H1 (cell line): ENCODE measurements at regions not wholly inside any gene's neighbourhood (a gene's known extent, or its start where the extent isn't known, plus 50 kb on each side); places are given as distances from the start of the nearest gene placed in this dataset.

Experiments used
- CEBPB ChIP-seq: IDR thresholded peaks from 2 replicates; pipeline ENCODE4 v1.6.1; 2012; ENCODE audit warnings: low read depth, low read length
- EP300 ChIP-seq, 2 experiments: IDR thresholded peaks; 1 replicate in 1 of 2; 2 replicates in 1 of 2; pipeline ENCODE4 v1.6.1; 2011 to 2012; ENCODE audit warnings: low read depth in 2 of 2, low read length in 2 of 2, mild to moderate bottlenecking in 2 of 2, borderline replicate concordance in 1 of 2, inconsistent platforms in 1 of 2, moderate library complexity in 1 of 2
- HDAC2 ChIP-seq, 2 experiments: fragments of 300-600 bp in 1 of 2; sonication (generic) in 1 of 2; IDR thresholded peaks; 2 replicates each; pipeline ENCODE4 v1.6.1; 2011 to 2012; ENCODE audit warnings: low read depth in 2 of 2, low read length in 2 of 2, mild to moderate bottlenecking in 2 of 2, moderate library complexity in 2 of 2, borderline replicate concordance in 1 of 2, inconsistent platforms in 1 of 2
- JUND ChIP-seq: IDR thresholded peaks from 2 replicates; pipeline ENCODE4 v1.6.1; 2011; ENCODE audit warnings: mild to moderate bottlenecking, improper control_type of control experiment, low read length
- KDM4A ChIP-seq: IDR thresholded peaks from one replicate; pipeline ENCODE4 v1.7.1; 2012; ENCODE audit warnings: low read depth, mild to moderate bottlenecking, moderate library complexity, low read length, inconsistent platforms; ENCODE audit not compliant: severe bottlenecking
- POLR2A ChIP-seq, 2 experiments: IDR thresholded peaks; 1 replicate in 1 of 2; 2 replicates in 1 of 2; pipeline ENCODE4 v1.6.1; 2011; ENCODE audit warnings: low read depth in 2 of 2, low read length in 2 of 2, mild to moderate bottlenecking in 2 of 2; ENCODE audit errors: control extremely low read depth in 1 of 2
- RAD21 ChIP-seq, 2 experiments: IDR thresholded peaks in 1 of 2; conservative IDR thresholded peaks in 1 of 2; 2 replicates each; pipeline ENCODE4 v1.6.1; 2011; ENCODE audit warnings: low read depth in 2 of 2, low read length in 2 of 2, improper control_type of control experiment in 1 of 2, inconsistent platforms in 1 of 2, mild to moderate bottlenecking in 1 of 2, moderate library complexity in 1 of 2
- SP1 ChIP-seq: IDR thresholded peaks from 2 replicates; pipeline ENCODE4 v1.6.1; 2011; ENCODE audit warnings: low read depth, low read length
- SUZ12 ChIP-seq: fragments of 200-600 bp; sonication (generic); IDR thresholded peaks from 2 replicates; pipeline ENCODE4 v1.6.1; 2012; ENCODE audit warnings: mild to moderate bottlenecking, inconsistent platforms, low read length, moderate library complexity, mixed read lengths
- TAF1 ChIP-seq: IDR thresholded peaks from 2 replicates; pipeline ENCODE4 v1.6.1; 2011; ENCODE audit warnings: mild to moderate bottlenecking, low read depth, low read length
- TAF7 ChIP-seq: optimal IDR thresholded peaks from 2 replicates; pipeline ENCODE3; 2011; ENCODE audit warnings: low read depth, mild to moderate bottlenecking, inconsistent platforms, low read length, moderate library complexity, borderline replicate concordance
- TCF12 ChIP-seq: IDR thresholded peaks from 2 replicates; pipeline ENCODE4 v1.6.1; 2011; ENCODE audit warnings: low read depth, mild to moderate bottlenecking, low read length
- TF ChIP-seq, protein P1 (sequence below), 3 experiments: IDR thresholded peaks; 1 replicate in 2 of 3; 2 replicates in 1 of 3; pipeline versions ENCODE4 v1.5.1 to v1.6.1; 2011; ENCODE audit warnings: low read length in 3 of 3, mild to moderate bottlenecking in 3 of 3, inconsistent platforms in 2 of 3, low read depth in 1 of 3, moderate library complexity in 1 of 3; ENCODE audit not compliant: insufficient read depth in 1 of 3; ENCODE audit errors: control extremely low read depth in 1 of 3
- TF ChIP-seq, protein P2 (sequence below): IDR thresholded peaks from 2 replicates; pipeline ENCODE4 v1.6.1; 2011; ENCODE audit warnings: low read length, improper control_type of control experiment

DNA sequence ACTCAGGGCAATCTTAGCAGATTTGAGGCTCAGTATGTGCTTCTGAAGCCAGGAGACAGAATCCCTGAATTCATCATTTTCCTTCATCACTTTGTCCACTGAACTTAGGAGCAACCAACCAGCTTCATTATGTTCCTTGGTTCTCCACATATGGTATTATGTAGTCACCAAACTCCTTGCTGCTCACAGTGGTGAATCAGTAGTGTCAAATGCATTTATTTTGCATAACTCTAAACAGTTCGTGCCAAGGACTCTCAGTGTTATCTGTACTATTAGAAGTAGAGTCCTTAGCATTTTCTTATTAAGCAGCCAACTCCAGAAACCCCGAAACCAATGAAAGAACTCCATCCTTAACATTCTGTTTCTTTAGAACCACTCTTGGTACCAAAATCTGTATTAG lies 466.9 kb upstream of the RGS6 start:
- TF ChIP-seq POLR2A (IDR thresholded peaks at IDR 0.05; ENCODE audit: control extremely low read depth in 1 of 2, low read depth in 2 of 2, low read length in 2 of 2): no peak
- TF ChIP-seq TCF12: no peak
- no peak for TF ChIP-seq KDM4A
- no peak for TF ChIP-seq JUND
- no peak for TF ChIP-seq SUZ12
- TF ChIP-seq, protein P1, sequence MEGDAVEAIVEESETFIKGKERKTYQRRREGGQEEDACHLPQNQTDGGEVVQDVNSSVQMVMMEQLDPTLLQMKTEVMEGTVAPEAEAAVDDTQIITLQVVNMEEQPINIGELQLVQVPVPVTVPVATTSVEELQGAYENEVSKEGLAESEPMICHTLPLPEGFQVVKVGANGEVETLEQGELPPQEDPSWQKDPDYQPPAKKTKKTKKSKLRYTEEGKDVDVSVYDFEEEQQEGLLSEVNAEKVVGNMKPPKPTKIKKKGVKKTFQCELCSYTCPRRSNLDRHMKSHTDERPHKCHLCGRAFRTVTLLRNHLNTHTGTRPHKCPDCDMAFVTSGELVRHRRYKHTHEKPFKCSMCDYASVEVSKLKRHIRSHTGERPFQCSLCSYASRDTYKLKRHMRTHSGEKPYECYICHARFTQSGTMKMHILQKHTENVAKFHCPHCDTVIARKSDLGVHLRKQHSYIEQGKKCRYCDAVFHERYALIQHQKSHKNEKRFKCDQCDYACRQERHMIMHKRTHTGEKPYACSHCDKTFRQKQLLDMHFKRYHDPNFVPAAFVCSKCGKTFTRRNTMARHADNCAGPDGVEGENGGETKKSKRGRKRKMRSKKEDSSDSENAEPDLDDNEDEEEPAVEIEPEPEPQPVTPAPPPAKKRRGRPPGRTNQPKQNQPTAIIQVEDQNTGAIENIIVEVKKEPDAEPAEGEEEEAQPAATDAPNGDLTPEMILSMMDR (IDR thresholded peaks at IDR 0.05; ENCODE audit: control extremely low read depth in 1 of 3, insufficient read depth in 1 of 3, low read depth in 1 of 3, low read length in 3 of 3): no peak
- TF ChIP-seq, protein P2, sequence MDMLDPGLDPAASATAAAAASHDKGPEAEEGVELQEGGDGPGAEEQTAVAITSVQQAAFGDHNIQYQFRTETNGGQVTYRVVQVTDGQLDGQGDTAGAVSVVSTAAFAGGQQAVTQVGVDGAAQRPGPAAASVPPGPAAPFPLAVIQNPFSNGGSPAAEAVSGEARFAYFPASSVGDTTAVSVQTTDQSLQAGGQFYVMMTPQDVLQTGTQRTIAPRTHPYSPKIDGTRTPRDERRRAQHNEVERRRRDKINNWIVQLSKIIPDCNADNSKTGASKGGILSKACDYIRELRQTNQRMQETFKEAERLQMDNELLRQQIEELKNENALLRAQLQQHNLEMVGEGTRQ: no peak
- no peak for TF ChIP-seq SP1
- TF ChIP-seq TAF7: no peak
- TF ChIP-seq HDAC2 (IDR thresholded peaks at IDR 0.05; ENCODE audit: borderline replicate concordance in 1 of 2, low read depth in 2 of 2, low read length in 2 of 2): no peak
- no peak for TF ChIP-seq TAF1
- TF ChIP-seq CEBPB: no peak
- no peak for TF ChIP-seq EP300 (IDR thresholded peaks at IDR 0.05; ENCODE audit: borderline replicate concordance in 1 of 2, low read depth in 2 of 2, low read length in 2 of 2)
- TF ChIP-seq RAD21 (IDR thresholded peaks at IDR 0.05 in 1 of 2, conservative IDR thresholded peaks at IDR 0.05 in 1 of 2; ENCODE audit: low read depth in 2 of 2, low read length in 2 of 2): no peak
